Activated CD4-positive, alpha-beta T cell treated with anti-CD3 and anti-CD28 coated beads for 24 hours (primary cell): ENCODE measurements at regions not wholly inside any gene's neighbourhood (a gene's known extent, or its start where the extent isn't known, plus 50 kb on each side); places are given as distances from the start of the nearest gene placed in this dataset.

Source experiments
- DNase-seq, 2 donors: peaks; one replicate each; pipeline ENCODE4 v3.0.0-alpha.2; 2020; ENCODE audit warnings: low read depth in 2 of 2

DNA sequence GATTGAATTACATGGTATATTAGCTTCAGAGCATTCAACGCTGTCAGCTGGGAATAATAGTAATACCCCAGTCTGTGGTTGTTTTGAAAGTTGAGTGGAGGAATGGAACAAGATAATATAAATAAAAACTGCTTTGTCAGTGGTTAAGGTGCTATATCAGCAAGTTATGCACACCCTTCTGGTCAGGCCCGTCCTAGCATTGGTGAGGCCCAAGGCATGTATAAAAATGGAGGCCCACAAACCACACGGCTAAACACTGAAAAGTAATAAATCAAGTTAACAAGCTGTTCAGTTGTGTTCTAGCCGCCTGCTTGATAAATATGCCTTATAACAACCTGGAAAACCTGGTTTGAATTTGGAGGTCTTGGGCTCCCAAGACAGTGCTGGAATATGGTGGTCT is 77.4 kb downstream of the PSMG1 start:
- DNase-seq, result no peak

GRCh38 chr21:39105341-39105765 is 77.9 kb downstream of the PSMG1 start:
- DNase-seq, result no peak

- DNase-seq, result no peak
Observed at GRCh38 chr21:39104911-39105310, 78.3 kb downstream of the PSMG1 start.

DNA sequence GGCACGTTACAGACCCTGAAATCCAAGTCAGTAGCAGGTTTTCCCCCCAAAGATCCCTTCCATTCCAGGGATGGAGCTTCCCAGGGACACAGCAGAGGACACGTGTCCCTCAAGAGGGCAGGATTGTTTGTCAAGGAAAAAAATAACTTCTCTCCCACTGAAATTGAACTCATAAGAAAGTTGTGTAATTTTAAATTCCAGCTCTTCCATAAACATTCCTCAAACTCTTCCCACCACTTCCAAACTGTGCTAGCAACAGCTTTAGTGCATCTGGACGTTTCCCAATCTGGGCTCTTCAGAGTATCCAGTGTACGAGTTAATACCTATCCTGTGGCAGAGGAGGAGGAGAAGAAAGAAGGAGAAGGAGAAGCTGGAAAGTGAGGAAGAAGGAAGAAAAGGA is 79.6 kb downstream of the PSMG1 start:
- DNase-seq, result no peak

- no peak for DNase-seq
Observed at GRCh38 chr21:39099859-39100258, 83.4 kb downstream of the PSMG1 start.

- DNase-seq, result no peak
Observed at GRCh38 chr21:39098696-39099200, 84.5 kb downstream of the PSMG1 start.

DNA sequence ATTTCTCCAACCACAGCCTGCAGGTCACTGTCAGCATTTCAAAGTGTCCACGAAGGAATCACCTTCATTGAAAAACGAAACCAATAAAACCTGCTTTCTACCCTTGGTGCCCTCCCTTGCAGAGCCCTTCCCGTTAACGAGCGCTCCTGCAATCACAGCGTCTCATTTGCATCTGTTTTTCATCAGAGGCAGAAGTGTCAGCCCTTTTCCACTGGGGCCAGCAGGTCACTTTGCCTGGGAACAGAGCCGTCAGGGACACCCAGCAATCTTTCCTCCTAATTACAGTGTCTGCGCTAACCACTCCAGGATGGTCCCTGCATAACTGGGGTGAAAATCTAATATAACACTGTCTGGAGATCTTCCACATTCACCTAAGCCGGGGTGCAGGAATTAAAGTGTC is 85.3 kb downstream of the PSMG1 start:
- DNase-seq, result no peak

DNA sequence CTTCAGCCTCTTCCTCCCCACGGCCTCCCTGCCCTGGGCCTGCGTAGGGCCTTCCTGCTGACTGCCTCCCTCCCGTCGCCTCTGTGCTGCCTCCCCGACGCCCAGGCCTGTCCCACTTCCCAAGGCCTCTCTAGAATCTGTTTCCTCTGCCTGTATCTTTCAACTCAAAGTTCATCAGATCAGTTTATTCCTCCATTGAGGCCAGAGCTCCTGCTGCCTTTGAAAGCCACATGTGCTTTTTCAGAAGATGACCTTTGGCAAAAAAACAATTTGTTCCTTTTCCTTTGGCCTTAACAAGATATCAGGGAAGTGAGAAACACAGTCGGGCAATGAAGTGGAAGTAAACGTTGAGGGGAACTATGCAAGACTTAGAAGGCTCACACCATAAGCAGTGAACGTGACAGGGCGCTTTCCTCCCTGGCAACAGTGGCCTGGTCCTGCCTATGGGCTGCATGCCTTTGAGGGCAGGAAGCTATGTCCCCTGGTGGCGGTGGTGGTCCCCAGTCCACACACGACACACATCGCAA is 85.9 kb downstream of the PSMG1 start:
- no peak for DNase-seq

DNA sequence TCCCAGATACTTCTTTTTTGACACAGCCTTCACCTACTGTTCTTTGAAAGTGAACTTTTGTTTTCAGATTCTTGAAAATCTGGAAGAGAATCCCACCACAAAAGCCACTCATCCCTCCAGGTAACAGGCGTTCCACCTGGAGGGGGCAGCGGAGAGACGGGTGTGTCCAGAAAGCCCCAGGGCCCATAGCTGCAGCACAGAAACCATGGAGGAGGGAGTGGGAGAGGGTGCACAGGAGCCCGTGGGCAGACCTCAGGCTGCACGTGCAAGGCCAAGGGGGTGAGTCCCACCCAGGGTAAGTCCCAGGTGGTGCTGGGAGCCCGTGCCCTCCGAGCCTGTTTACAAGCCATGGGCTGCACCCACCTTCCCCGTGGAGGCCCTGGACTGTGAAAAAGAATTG is 86.5 kb downstream of the PSMG1 start:
- no peak for DNase-seq

- no peak for DNase-seq
Observed at GRCh38 chr21:39095681-39096080, 87.6 kb downstream of the PSMG1 start.

DNA sequence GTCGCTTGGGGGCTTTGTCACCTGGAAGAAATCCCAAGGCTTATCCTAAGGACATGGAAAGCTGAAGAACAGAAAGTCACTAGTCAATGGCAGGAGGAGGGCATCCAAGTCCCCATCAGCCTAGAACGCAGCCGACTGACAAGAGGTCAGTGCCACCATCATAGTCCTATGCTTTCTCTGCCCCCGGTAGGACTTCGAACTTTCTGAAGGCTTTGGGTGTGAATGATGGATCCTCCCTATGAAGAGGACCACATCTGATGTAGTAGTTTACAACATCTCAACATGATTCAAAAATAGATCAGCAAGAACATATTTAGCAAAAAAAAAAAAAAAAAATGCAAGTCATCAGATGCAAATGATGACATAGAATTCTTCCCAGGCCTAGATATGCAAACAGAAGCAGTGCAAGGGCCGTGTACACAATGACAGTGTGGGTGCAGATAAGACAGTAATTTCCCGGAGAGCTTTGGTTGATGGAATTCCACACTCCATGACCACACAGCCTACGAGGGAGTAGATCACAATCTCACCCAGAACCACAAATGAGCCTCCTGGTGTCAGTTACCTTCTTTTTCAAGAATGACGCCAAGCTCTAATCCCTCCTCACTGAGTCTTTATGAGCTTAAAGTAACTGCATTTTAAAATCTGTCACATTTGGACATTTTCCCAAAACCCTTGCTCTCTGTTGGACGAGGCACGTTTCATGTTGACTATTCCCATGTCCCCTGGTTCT is 88.2 kb downstream of the PSMG1 start:
- no peak for DNase-seq

- DNase-seq, result no peak
Observed at GRCh38 chr21:39094087-39094780, 89.0 kb downstream of the PSMG1 start.

DNA sequence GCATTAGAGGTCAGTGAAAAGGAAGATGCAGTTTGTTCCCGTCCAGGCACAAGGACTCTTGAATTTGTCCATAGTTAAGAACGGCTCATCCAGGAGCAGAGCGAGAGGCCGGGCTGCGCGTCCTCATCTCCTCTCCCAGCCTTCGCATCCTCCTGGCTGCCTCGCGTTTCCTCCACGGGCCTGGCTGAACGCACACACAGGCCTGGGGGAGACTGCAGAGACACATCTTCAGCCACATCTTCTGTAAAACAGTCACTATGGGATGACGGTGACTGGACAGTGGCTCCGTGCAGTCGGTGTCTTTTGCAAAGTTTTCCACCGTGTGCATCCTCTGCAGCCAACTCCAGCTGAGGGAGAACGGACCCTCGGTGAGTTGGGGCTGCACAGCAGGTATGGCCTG is 89.7 kb downstream of the PSMG1 start:
- no peak for DNase-seq

DNA sequence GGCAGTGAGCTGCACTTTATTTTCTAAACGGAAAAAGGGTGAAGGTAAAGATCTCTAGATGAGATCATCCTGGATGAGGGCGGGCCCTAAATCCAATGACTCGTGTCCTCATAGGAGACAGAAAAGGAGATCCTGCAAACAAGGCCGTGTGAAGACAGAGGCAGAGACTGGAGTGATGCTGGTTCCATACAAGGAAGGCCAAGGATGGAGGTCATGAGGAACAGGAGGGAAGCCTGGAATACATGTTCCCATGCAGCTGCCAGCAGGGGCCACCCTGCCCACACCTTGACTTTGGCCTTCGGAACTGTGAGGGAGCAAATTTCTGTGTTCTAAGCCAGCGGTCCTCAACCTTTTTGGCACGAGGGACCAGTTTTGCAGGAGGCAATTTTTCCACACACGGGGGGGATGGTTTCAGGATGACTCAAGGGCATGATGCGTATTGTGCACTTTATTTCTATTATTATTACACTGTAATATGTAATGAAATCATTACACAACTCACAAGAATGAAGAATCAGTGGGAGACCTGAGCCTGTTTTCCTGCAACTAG is 94.3 kb downstream of the PSMG1 start:
- no peak for DNase-seq

GRCh38 chr21:39088031-39088370 is 95.2 kb downstream of the PSMG1 start:
- no peak for DNase-seq

DNA sequence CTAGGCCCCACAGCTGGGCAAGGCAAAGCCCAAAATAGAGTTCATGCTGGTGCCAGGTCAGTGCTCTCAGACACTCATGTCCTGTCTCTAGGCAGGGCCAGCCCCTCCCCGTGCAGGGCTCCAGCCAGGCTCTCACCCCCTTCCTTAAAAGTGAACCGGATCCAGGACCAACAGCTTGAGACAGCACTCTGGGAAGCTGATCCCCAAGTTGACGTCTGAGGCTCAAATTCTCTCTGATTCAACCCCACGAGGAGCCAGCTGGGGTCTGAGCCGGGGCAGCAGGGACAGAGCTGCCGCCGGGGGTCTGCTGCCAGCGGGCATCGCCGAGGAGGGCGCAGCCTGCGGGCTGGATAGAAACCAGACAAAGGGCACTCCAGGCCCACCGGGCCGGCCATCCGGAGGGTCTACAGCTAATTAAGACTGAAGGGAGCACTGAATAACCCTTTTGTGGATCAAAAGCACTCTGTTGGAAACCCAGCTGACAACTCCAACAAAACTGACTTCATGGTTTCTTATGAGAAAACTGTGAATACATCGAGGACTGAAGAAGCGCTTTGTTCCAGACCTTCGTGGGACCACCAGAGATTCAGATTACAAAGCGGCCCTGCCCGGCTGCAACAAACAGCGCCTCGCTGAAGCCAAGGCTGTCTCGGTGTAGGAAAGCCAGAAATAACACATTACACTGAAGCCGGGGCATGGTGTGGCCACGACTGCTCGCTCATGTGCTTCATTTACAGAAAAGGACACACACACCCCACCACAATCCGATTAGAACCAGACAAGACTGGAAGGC is 95.8 kb downstream of the PSMG1 start:
- DNase-seq, result no peak

DNA sequence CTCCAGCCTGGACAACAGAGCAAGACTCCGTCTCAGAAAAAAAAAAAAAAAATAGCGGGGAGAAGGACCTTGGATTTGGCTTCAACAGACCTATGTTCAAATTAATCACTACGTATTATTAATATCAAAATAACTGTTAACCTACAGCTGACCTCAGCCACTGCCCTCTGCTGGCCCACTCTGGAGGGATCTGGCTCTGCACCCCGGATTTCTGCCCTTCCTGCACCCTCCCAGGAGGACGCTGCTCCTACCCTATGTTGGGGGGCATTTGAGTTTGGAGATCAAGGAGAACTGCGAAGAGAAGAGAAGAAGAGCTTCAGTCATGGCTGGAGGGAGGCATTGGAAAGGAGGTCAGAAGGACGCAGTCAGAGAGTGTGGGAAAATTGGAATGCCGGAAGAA is 96.7 kb downstream of the PSMG1 start:
- no peak for DNase-seq

DNA sequence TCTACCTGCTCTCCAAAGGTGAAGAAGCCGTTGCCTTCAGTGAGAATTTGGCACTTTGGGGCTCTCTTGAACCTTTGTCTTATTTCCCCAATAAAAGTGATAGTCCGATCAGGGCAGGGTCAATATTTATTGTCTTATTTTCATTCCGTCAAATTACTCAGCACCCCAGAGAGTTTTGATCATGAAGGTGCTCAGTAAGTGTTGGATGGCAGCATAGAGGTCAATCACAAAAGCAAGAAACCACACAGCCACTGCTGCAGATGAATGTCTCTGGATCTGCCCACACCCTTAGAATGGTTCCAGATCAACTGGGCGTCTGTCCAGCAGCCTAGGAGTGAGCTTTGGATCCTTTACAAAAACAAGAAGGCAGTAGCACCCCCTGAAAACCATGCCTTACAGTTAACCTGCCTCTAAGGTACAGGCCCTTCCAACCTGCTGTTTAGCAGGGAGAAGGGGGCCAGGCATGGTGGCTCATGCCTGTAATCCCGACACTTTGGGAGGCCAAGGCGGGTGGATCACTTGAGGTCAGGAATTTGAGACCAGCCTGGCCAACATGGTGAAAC is 97.3 kb downstream of the PSMG1 start:
- no peak for DNase-seq

- no peak for DNase-seq
Observed at GRCh38 chr21:39084979-39085729, 98.1 kb downstream of the PSMG1 start.

- DNase-seq, result no peak
Observed at GRCh38 chr21:39084073-39084472, 99.2 kb downstream of the PSMG1 start.

DNA sequence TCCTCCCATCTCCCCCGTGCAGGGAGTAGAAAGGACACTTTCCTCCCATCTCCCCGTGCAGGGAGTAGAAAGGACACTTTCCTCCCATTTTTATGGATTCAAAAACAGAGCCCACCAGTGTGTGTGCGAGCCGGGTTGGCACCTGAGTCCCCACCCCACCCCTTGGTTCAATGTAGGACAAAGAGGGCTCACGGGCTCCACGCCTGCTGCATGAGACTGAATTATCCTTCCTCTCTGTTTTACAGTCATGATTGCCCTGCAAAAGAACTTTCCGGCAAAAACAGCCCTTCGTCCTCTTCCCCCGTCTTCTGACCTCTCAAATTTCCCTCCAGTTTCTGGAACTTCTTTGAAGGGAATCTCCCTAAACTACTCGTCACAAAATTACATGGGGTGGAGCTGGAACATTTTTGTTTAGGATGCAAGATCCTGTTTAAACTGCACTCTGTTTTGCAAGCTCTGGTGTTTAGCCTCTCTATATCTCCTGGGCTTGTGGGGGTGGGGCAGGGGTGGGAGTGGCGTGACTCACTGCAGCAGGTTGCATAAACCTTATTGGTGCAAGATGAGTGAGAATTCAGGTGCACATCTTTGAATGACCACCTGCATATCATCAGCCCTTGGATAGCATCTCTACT is 99.8 kb downstream of the PSMG1 start:
- no peak for DNase-seq
